Keratinocyte (primary cell): ENCODE measurements at regions not wholly inside any gene's neighbourhood (a gene's known extent, or its start where the extent isn't known, plus 50 kb on each side); places are given as distances from the start of the nearest gene placed in this dataset.

ENCODE experiments used
- DNase-seq: peaks from one replicate; pipeline ENCODE4 v3.0.0-alpha.2; 2011; ENCODE audit warnings: low read depth, missing footprints, low spot score
- FAIRE-seq: peaks from 2 replicates; lab custom pipeline; 2011; peaks lifted over from hg19 to GRCh38; lab: Jason Lieb, UNC
- H2AFZ ChIP-seq: 2 replicates; pipeline ENCODE4 v1.6.0; 2012; ENCODE audit warnings: low read length, control low read depth, inconsistent platforms; ENCODE audit not compliant: control insufficient read depth
- H3K27ac ChIP-seq: 2 replicates; pipeline ENCODE4 v1.5.1; 2011; ENCODE audit warnings: low read length; ENCODE audit not compliant: control insufficient read depth, insufficient read depth
- H3K27me3 ChIP-seq: 3 replicates; pipeline ENCODE4 v1.6.0; 2011; ENCODE audit warnings: low read length; ENCODE audit not compliant: control insufficient read depth, insufficient read depth; ENCODE audit errors: extremely low read depth
- H3K36me3 ChIP-seq, 2 experiments: 2 replicates in 1 of 2; 3 replicates in 1 of 2; pipeline ENCODE4 v1.5.1; 2011; ENCODE audit warnings: low read length in 2 of 2, mild to moderate bottlenecking in 1 of 2; ENCODE audit not compliant: control insufficient read depth in 2 of 2, insufficient read depth in 2 of 2; ENCODE audit errors: extremely low read depth in 1 of 2
- H3K4me1 ChIP-seq: 3 replicates; pipeline ENCODE4 v1.5.1; 2011; ENCODE audit warnings: low read length; ENCODE audit not compliant: control insufficient read depth, insufficient read depth; ENCODE audit errors: extremely low read depth
- H3K4me2 ChIP-seq: 3 replicates; pipeline ENCODE4 v1.6.0; 2011; ENCODE audit warnings: low read depth, low read length; ENCODE audit not compliant: control insufficient read depth, insufficient read depth; ENCODE audit errors: extremely low read depth
- H3K4me3 ChIP-seq, 3 experiments: fragments of 200-600 bp in 1 of 3; sonication (generic) in 1 of 3; 2 replicates in 2 of 3; 3 replicates in 1 of 3; pipeline ENCODE4 v1.5.1; 2011 to 2016; ENCODE audit warnings: low read length in 3 of 3, mild to moderate bottlenecking in 3 of 3, control low read depth in 2 of 3, inconsistent platforms in 1 of 3, low read depth in 1 of 3, mixed read lengths in 1 of 3, mixed run types in 1 of 3, moderate library complexity in 1 of 3; ENCODE audit not compliant: control insufficient read depth in 2 of 3, insufficient read depth in 2 of 3; ENCODE audit errors: extremely low read depth in 1 of 3
- H3K79me2 ChIP-seq: 2 replicates; pipeline ENCODE4 v1.6.0; 2012; ENCODE audit warnings: low read length; ENCODE audit not compliant: control insufficient read depth, insufficient read depth
- H3K9ac ChIP-seq: 3 replicates; pipeline ENCODE4 v1.6.0; 2011; ENCODE audit warnings: low read length; ENCODE audit not compliant: control insufficient read depth, insufficient read depth; ENCODE audit errors: extremely low read depth
- H3K9me1 ChIP-seq: 3 replicates; pipeline ENCODE4 v1.6.0; 2011; ENCODE audit warnings: low read length; ENCODE audit not compliant: control insufficient read depth, insufficient read depth; ENCODE audit errors: extremely low read depth
- H3K9me3 ChIP-seq: 2 replicates; pipeline ENCODE4 v1.5.1; 2012; ENCODE audit warnings: low read depth, low read length; ENCODE audit not compliant: control insufficient read depth
- H4K20me1 ChIP-seq: 3 replicates; pipeline ENCODE4 v1.6.0; 2011; ENCODE audit warnings: low read length; ENCODE audit not compliant: control insufficient read depth, insufficient read depth; ENCODE audit errors: extremely low read depth
- EZH2 ChIP-seq: IDR thresholded peaks from one replicate; pipeline ENCODE4 v1.6.1; 2012; ENCODE audit warnings: inconsistent platforms, mild to moderate bottlenecking, low read length, moderate library complexity
- dilution Hi-C: fragments of 300-500 bp; cut with MboI; formaldehyde crosslinking; loops from one replicate; pipeline ENCODE4 v1.7.0; 2020; ENCODE audit warnings: low sequenced_read_pairs; ENCODE audit not compliant: extremely low pct_ligation_motif_present
- TF ChIP-seq, protein P1 (sequence below), 3 experiments: IDR thresholded peaks in 1 of 3; conservative IDR thresholded peaks in 1 of 3; optimal IDR thresholded peaks in 1 of 3; 2 replicates in 2 of 3; 3 replicates in 1 of 3; pipeline versions ENCODE3 to v1.5.1; 2011; ENCODE audit warnings: low read length in 3 of 3, mild to moderate bottlenecking in 3 of 3, moderate library complexity in 2 of 3, control low read depth in 1 of 3, inconsistent platforms in 1 of 3; ENCODE audit not compliant: insufficient read depth in 2 of 3; ENCODE audit errors: extremely low read depth in 1 of 3

- H3K27me3 ChIP-seq, result no peaks in the 10 kb centered on the region
- TF ChIP-seq EZH2, result no peak
- TF ChIP-seq, protein P1, sequence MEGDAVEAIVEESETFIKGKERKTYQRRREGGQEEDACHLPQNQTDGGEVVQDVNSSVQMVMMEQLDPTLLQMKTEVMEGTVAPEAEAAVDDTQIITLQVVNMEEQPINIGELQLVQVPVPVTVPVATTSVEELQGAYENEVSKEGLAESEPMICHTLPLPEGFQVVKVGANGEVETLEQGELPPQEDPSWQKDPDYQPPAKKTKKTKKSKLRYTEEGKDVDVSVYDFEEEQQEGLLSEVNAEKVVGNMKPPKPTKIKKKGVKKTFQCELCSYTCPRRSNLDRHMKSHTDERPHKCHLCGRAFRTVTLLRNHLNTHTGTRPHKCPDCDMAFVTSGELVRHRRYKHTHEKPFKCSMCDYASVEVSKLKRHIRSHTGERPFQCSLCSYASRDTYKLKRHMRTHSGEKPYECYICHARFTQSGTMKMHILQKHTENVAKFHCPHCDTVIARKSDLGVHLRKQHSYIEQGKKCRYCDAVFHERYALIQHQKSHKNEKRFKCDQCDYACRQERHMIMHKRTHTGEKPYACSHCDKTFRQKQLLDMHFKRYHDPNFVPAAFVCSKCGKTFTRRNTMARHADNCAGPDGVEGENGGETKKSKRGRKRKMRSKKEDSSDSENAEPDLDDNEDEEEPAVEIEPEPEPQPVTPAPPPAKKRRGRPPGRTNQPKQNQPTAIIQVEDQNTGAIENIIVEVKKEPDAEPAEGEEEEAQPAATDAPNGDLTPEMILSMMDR (optimal IDR thresholded peaks at IDR 0.05 in 1 of 3, IDR thresholded peaks at IDR 0.05 in 1 of 3, conservative IDR thresholded peaks at IDR 0.05 in 1 of 3; ENCODE audit: extremely low read depth in 1 of 3, insufficient read depth in 2 of 3, low read length in 3 of 3), result no peak
- no peaks in the 10 kb centered on the region for H3K4me1 ChIP-seq
- no peaks in the 10 kb centered on the region for H3K79me2 ChIP-seq
- no peak for FAIRE-seq
- no peak overlapping the region for H3K27ac ChIP-seq
- no peak overlapping the region for H3K4me2 ChIP-seq
- DNase-seq, result no peak
- no peaks in the 10 kb centered on the region for H4K20me1 ChIP-seq
- H3K9me1 ChIP-seq, result no peaks in the 10 kb centered on the region
- H3K9ac ChIP-seq, result no peak overlapping the region
- H3K36me3 ChIP-seq, result no peaks in the 10 kb centered on the region
- H3K9me3 ChIP-seq, result no peaks in the 10 kb centered on the region
- H3K4me3 ChIP-seq, result no peak overlapping the region
- dilution Hi-C loops, result no loop called here
- H2AFZ ChIP-seq, result no peak overlapping the region
These were observed 451.2 kb downstream of the USP25 start for GRCh38 chr21:16181018-16181417.

- no peaks in the 10 kb centered on the region for H3K27me3 ChIP-seq
- no peaks in the 10 kb centered on the region for H4K20me1 ChIP-seq
- H3K9me3 ChIP-seq, result no peaks in the 10 kb centered on the region
- no peak overlapping the region for H3K9ac ChIP-seq
- dilution Hi-C loops, result no loop called here
- no peaks in the 10 kb centered on the region for H3K36me3 ChIP-seq
- H3K4me2 ChIP-seq, result no peak overlapping the region
- no peak overlapping the region for H3K4me3 ChIP-seq
- no peaks in the 10 kb centered on the region for H3K9me1 ChIP-seq
- no peak overlapping the region for H3K27ac ChIP-seq
- H2AFZ ChIP-seq, result no peak overlapping the region
- DNase-seq (no peak), FAIRE-seq (no peak)
- H3K79me2 ChIP-seq, result no peaks in the 10 kb centered on the region
- no peaks in the 10 kb centered on the region for H3K4me1 ChIP-seq
- TF ChIP-seq, protein P1 (optimal IDR thresholded peaks at IDR 0.05 in 1 of 3, IDR thresholded peaks at IDR 0.05 in 1 of 3, conservative IDR thresholded peaks at IDR 0.05 in 1 of 3; ENCODE audit: extremely low read depth in 1 of 3, insufficient read depth in 2 of 3, low read length in 3 of 3), result no peak
- no peak for TF ChIP-seq EZH2
These were observed 456.0 kb downstream of the USP25 start for GRCh38 chr21:16185766-16186165.
